Breast epithelium (tissue), 4 donors: ENCODE measurements at regions not wholly inside any gene's neighbourhood (a gene's known extent, or its start where the extent isn't known, plus 50 kb on each side); places are given as distances from the start of the nearest gene placed in this dataset.

Experiments used
- DNase-seq, 2 donors: peaks; one replicate each; pipeline ENCODE4 v3.0.0-alpha.2; 2019; ENCODE audit warnings: low spot score in 2 of 2
- H3K27ac ChIP-seq, 2 donors: fragments of 200-600 bp; sonication (generic) in 1 of 2; one replicate each; pipeline ENCODE4 v1.5.1; 2016 to 2019; ENCODE audit warnings: mild to moderate bottlenecking in 1 of 2
- H3K27me3 ChIP-seq, 2 donors: fragments of 200-600 bp; sonication (generic) in 1 of 2; one replicate each; pipeline versions ENCODE4 v1.5.1 to v1.6.0; 2017 to 2019; ENCODE audit warnings: control low read depth in 1 of 2, mild to moderate bottlenecking in 1 of 2
- H3K36me3 ChIP-seq: fragments of 200-600 bp; one replicate; pipeline ENCODE4 v1.5.1; 2019
- H3K4me1 ChIP-seq, 2 donors: fragments of 200-600 bp; sonication (generic); one replicate each; pipeline ENCODE4 v1.5.1; 2016 to 2019; ENCODE audit warnings: control low read depth in 1 of 2
- H3K4me3 ChIP-seq, 3 donors: fragments of 200-600 bp; sonication (generic); 1 replicate in 2 of 3; 2 replicates in 1 of 3; pipeline ENCODE4 v1.5.1; 2016 to 2019; ENCODE audit warnings: mild to moderate bottlenecking in 3 of 3, moderate library complexity in 2 of 3
- H3K9me3 ChIP-seq, 2 donors: fragments of 200-600 bp; sonication (generic) in 1 of 2; one replicate each; pipeline ENCODE4 v1.5.1; 2016 to 2019; ENCODE audit warnings: control low read depth in 1 of 2
- POLR2A ChIP-seq: fragments of 450-650 bp; IDR thresholded peaks from one replicate; pipeline ENCODE4 v1.6.1; 2016; ENCODE audit warnings: antibody characterized with exemption, mild to moderate bottlenecking, moderate library complexity
- POLR2AphosphoS5 ChIP-seq, 3 donors: sonication (generic); formaldehyde crosslinking; IDR thresholded peaks; one replicate each; pipeline ENCODE4 v1.6.1; 2017; ENCODE audit warnings: antibody characterized with exemption in 3 of 3
- intact Hi-C: fragments of 100-400 bp; cut with DNase I; formaldehyde crosslinking; loops from one replicate; pipeline ENCODE4 v1.15.1; 2023; ENCODE audit warnings: low total_unique reads
- TF ChIP-seq, protein P1 (sequence below), 3 donors: fragments of 450-650 bp; IDR thresholded peaks; one replicate each; pipeline ENCODE4 v1.5.1; 2016 to 2017; ENCODE audit warnings: antibody characterized with exemption in 3 of 3, mild to moderate bottlenecking in 3 of 3, moderate library complexity in 3 of 3

DNA sequence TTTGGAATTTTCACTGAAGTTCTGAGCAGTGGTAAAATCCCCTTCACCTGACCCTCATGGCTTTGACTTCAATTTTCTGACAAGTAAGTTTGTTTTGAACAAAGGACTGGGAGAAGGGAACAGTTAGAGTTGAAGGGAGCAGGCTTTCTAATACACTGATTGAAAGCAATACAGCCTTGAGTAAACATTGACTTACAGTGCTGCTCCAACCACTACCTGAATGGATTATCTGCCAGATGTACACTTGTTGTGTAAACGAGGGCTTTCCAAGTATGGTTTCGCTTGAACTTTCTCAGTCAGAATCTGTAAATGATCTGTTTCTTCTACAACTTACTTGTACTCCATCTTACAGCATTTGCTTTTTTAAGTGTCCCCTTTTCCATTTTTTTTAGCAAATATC lies 1414.9 kb upstream of the NUDT12 start:
- no peak overlapping the region for H3K4me3 ChIP-seq
- intact Hi-C loops: no loop called here
- H3K9me3 ChIP-seq: no peaks in the 10 kb centered on the region
- TF ChIP-seq, protein P1, sequence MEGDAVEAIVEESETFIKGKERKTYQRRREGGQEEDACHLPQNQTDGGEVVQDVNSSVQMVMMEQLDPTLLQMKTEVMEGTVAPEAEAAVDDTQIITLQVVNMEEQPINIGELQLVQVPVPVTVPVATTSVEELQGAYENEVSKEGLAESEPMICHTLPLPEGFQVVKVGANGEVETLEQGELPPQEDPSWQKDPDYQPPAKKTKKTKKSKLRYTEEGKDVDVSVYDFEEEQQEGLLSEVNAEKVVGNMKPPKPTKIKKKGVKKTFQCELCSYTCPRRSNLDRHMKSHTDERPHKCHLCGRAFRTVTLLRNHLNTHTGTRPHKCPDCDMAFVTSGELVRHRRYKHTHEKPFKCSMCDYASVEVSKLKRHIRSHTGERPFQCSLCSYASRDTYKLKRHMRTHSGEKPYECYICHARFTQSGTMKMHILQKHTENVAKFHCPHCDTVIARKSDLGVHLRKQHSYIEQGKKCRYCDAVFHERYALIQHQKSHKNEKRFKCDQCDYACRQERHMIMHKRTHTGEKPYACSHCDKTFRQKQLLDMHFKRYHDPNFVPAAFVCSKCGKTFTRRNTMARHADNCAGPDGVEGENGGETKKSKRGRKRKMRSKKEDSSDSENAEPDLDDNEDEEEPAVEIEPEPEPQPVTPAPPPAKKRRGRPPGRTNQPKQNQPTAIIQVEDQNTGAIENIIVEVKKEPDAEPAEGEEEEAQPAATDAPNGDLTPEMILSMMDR (IDR thresholded peaks at IDR 0.05): no peak
- TF ChIP-seq POLR2AphosphoS5 (IDR thresholded peaks at IDR 0.05) (no peak), POLR2A (no peak)
- H3K4me1 ChIP-seq: no peaks in the 10 kb centered on the region
- no peak overlapping the region for H3K27ac ChIP-seq
- DNase-seq: no peak
- no peaks in the 10 kb centered on the region for H3K27me3 ChIP-seq
- H3K36me3 ChIP-seq: no peaks in the 10 kb centered on the region

DNA sequence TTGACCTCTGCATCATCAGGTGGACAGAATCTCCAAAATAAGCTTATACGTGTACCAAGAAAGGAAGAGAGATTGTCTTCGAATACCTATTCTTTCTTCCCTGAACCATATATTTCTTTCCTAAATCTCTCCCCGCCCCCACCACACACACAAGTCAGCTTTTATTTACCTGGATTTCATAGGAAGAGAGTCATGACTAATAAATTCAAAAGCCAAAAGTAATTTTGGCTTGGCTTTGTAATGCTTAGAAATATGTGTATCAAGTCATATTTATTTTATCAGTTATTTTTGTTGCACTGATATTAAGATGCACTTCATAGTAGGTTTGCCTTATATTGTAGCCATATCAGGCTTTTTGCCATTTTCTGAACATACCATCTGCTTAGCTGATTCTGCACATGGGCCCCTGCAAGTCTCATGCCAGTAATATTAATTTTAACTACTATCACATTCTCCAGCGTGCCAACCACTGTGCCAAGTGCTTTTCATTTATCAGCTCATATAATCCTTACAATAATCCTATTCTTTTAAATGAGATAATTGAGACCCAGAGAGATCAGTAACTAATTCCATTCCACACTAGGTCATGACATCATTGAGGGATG lies 1405.3 kb upstream of the NUDT12 start:
- H3K9me3 ChIP-seq: no peaks in the 10 kb centered on the region
- intact Hi-C loops: no loop called here
- H3K27ac ChIP-seq: no peak overlapping the region
- H3K27me3 ChIP-seq: no peaks in the 10 kb centered on the region
- H3K36me3 ChIP-seq: no peaks in the 10 kb centered on the region
- TF ChIP-seq, protein P1 (IDR thresholded peaks at IDR 0.05): no peak
- no peak for TF ChIP-seq POLR2A
- DNase-seq: no peak
- H3K4me3 ChIP-seq: no peak overlapping the region
- no peaks in the 10 kb centered on the region for H3K4me1 ChIP-seq

DNA sequence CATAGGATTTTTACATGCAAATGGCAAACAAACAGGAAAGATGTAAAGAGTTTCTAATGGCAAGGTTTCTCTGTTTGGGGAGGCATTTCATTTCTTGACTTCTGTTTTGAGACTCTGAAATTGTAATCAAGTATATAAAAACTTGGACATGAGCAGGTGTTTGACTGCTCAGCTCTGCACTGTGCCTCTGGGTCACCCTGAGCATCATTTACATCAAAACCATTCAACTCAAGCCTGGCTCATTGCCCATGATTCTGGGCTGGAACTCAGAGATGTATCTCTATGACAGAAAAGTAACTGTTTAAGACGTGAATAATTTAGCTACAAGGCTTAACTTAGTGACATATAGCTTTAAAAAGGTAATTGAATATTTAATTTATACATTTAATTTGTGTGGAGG lies 1402.4 kb upstream of the NUDT12 start:
- Histone ChIP-seq H3K27me3 (no peaks in the 10 kb centered on the region), H3K9me3 (no peaks in the 10 kb centered on the region), H3K4me1 (no peaks in the 10 kb centered on the region), H3K27ac (no peak overlapping the region), H3K4me3 (no peak overlapping the region), H3K36me3 (no peaks in the 10 kb centered on the region)
- intact Hi-C loops: no loop called here
- TF ChIP-seq POLR2A (no peak), POLR2AphosphoS5 (IDR thresholded peaks at IDR 0.05) (no peak)
- TF ChIP-seq, protein P1 (IDR thresholded peaks at IDR 0.05): no peak
- no peak for DNase-seq

DNA sequence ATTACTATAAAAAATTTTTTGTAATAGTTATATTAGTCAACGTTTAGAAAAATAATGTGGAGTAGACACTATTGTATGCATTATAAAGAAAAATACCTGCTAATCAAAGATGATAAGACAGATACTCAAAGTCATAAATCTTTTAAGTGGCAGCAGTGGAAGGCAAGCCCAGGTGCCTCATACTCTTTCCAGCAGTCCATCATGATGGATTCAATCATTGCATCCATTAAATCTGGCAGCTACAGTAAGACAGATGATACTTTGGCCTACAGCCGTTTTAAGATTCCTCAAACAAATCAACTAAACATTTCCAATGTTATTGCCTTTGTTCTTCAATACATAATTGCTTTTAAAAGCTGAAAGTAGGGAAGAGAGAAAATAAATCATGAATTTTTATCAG lies 1392.9 kb upstream of the NUDT12 start:
- H3K36me3 ChIP-seq: no peaks in the 10 kb centered on the region
- H3K4me3 ChIP-seq: no peak overlapping the region
- H3K27ac ChIP-seq: no peak overlapping the region
- intact Hi-C loops: no loop called here
- TF ChIP-seq, protein P1 (IDR thresholded peaks at IDR 0.05): no peak
- TF ChIP-seq POLR2A (no peak), POLR2AphosphoS5 (IDR thresholded peaks at IDR 0.05) (no peak)
- H3K9me3 ChIP-seq: peaks cover 0 to 6% of the 10 kb centered on the region in 2 donors
- no peaks in the 10 kb centered on the region for H3K4me1 ChIP-seq
- H3K27me3 ChIP-seq: no peaks in the 10 kb centered on the region
- DNase-seq: no peak

DNA sequence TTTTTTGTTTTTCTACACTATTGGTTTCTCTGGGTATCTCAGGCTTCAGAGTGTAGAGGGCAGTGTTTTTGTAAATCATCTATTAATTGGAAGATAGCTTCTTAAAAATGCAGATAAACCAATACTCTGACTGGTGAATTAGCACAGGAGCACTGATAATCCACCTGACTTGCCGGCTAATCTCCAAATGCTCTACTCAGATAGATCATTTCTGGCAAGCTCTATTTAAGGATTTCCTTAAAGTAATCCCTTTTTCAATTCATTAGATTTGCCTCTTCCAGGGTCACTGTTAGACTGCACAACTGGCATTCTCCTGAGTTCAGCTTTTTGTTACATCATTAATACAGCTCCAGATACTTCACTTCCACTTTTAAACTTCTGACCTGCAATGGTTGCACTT lies 1390.3 kb upstream of the NUDT12 start:
- H3K9me3 ChIP-seq: no peaks in the 10 kb centered on the region
- no peaks in the 10 kb centered on the region for H3K27me3 ChIP-seq
- intact Hi-C loops: no loop called here

More for the DNA sequence above, 1390.3 kb upstream of the NUDT12 start:
- TF ChIP-seq POLR2A (no peak), POLR2AphosphoS5 (IDR thresholded peaks at IDR 0.05) (no peak)
- TF ChIP-seq, protein P1 (IDR thresholded peaks at IDR 0.05): no peak
- Histone ChIP-seq H3K4me3 (no peak overlapping the region), H3K27ac (no peak overlapping the region), H3K4me1 (no peaks in the 10 kb centered on the region), H3K36me3 (no peaks in the 10 kb centered on the region)
- no peak for DNase-seq
